NCI-H2107 treated with DMSO at 0.1 percent for 48 hours (cell line): ENCODE measurements at regions not wholly inside any gene's neighbourhood (a gene's known extent, or its start where the extent isn't known, plus 50 kb on each side); places are given as distances from the start of the nearest gene placed in this dataset.
"Not testable (repeated sequence)": the region's sequence is repeated elsewhere in the genome, so short reads cannot be mapped to it uniquely, and the experiment has no call there.

Experiments
- DNase-seq: peaks from one replicate; lab custom pipeline; 2025; ENCODE audit not compliant: unreplicated experiment; lab: John Stamatoyannopoulos, UW

DNA sequence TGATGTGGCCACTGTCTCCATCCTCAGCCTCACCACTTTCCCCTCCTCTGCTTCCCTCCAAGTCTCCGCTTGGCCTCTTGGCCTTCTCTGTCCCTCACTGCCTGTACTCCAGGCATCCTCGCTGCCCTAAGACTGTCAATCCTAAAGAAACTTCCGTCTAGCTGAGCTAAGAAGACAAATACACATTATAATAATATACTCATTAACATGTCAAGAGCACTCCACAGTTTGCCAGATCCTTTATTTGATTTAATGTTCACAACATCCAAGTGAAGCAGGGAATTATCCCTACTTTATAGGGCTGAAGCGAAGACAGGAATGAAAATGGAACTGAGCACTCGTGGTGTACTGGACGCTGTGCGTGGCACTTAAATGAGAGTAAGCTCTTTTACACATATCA is 72.4 kb upstream of the SLC22A23 start:
- no peak for DNase-seq

GRCh38 chr6:3528081-3528671 is 71.3 kb upstream of the SLC22A23 start:
- not testable (repeated sequence) for DNase-seq

DNA sequence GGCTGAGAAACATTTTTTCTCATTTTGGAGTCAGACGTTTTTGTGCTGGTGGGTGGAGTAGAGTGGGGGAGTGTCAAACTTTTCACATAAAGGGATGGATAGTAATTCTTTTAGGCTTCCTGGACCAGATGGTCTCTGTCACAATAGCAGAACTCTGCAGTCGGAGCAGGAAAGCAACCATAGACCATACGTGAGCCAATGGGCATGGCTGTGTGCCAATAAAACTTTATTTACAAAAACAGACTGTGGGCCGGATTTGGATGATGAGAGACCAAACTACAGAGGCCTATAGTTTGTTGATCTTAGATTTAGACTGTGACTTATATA is 70.8 kb upstream of the SLC22A23 start:
- no peak for DNase-seq

DNA sequence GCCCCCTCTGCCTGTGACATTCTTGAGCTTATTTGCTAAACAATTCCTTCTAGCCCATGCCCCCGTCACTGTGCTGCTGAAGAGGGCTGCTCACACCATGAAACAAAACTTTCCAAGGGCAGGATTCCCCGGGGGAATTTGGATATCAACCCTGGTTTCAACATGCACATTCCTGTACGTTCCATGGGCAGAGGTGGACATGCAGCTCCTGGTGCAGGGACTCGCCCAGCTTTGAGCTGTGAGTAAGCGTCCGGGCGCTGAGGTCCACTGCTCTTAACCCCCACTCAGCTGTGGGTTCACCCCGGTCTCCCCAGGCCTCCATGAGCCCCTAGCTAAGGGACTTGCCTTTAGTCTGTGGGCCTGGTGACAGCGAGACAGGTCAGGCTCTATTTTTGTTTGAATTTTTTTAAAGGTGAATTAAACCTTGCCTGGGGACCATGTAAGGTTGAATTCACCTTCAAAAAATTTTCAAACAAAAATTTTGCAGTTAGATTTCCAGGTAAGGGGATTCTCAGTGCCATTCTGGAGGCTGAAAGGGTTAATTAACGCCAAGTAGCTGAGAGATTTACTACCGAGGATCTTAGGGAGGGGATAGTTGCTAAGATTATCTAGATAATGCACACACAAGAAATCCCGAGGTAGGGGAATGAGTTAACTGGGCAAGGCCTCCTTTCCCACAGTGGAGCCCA is 70.3 kb upstream of the SLC22A23 start:
- no peak for DNase-seq

- DNase-seq: no peak
Observed at GRCh38 chr6:3525915-3526314, 69.1 kb upstream of the SLC22A23 start.

- no peak for DNase-seq
Observed at GRCh38 chr6:3524456-3524855, 67.6 kb upstream of the SLC22A23 start.

GRCh38 chr6:3523966-3524365 is 67.1 kb upstream of the SLC22A23 start:
- no peak for DNase-seq

DNA sequence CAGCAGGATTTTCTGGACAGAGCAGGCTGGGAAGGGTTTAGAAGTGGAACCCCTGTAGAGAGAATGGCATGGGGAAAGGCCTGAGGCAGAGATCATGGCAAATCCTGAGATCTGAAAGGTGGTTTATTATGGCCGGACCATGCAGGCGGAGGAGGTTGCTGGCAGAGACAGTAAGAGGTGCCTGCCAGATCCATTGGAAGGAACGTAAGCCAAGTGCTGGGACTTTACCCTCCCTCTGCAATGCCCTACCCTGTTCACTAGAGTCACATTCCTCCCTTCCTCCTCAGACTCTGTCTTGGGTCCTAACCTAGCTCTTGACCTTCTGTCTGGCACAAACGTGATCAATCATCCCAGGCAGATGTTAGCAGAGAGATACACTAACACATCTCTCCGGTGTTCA is 66.4 kb upstream of the SLC22A23 start:
- no peak for DNase-seq

- DNase-seq: no peak
Observed at GRCh38 chr6:3522561-3523260, 65.9 kb upstream of the SLC22A23 start.

DNA sequence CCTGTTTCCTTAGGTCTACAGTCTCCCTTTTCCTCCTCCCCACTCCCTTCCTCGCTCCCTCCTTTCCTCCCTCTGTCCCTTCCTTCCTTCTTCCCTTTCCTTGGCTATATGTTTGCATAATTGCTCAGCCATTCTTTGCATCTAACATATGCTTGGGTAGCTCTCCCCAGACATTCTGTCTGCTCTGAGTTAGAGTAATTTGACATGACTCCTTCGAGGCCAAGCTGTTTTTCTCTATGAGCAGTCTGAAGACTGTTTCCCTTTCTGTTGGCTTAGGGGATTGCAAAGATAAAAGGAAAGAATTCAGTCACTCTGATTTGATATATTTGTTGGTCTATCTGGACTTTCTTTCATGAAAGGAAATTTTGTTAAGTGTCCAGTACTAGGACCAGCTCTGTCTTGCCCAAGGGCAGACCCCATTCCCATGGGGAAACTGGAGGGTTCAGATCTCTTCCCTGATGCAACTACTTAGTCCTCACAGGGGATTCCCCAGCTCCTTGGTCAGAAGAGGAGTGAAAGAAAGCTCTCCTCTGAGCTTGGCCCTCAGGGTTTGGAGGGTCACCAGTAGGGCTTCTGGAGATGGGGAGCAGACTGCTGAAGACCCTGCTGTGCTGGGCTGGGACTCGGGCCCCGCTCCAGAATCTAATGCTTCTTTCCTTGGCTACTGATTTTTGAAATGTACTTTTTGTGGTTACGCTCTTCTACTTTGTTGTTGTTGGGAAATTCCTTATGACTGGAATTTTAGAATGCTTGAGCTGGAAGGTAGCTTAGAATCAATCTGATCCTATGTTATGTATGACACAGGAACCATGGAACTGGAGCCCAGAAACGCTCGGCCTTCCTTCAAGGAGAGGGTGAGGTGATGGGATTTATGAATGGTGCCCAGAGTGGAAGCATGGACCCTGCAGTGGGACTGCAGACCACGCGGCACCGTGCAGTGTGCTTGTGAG is 63.7 kb upstream of the SLC22A23 start:
- no peak for DNase-seq

DNA sequence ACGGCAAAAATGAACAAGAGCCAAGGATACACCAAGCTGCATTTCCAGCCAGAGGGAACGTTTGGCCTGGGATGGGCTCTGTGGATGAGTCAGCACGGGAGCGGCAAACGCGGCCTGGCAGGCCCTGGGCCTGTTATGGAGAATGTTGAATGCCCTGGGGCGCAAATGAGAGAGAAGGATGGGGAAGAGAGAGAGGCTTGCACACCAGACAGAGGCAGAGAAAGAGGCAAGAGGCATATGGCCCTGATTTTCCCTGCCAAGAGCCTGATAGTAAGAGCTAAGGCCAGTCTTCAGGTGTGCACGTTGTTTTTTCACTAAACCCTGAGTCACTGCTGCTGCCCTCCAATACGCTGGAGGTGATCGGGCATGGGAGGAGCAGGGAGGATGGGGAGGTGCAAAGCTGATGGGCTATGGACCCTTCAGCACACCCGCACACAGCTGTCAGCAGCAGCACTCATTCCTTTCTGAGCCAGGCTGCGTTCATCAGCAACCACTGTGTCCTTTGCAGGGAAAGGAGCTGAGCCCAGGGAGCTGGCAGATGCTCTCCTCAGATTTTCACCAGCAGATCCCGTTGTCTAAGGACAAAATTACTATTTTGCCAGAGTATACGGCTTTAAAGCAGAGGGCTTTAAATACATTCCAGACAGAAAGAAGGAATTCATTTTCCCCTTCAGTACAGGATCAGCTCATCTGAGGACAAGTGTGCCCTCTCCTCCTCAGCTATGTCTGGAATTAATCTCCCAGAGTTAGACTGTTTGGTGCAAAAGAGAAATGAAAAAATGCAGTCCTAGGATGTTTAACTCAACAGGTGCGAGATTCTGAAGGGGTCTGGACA is 61.7 kb upstream of the SLC22A23 start:
- no peak for DNase-seq

- DNase-seq: no peak
Observed at GRCh38 chr6:3517350-3517749, 60.5 kb upstream of the SLC22A23 start.

GRCh38 chr6:3516092-3516491 is 59.2 kb upstream of the SLC22A23 start:
- no peak for DNase-seq

GRCh38 chr6:3515669-3516068 is 58.8 kb upstream of the SLC22A23 start:
- no peak for DNase-seq

DNA sequence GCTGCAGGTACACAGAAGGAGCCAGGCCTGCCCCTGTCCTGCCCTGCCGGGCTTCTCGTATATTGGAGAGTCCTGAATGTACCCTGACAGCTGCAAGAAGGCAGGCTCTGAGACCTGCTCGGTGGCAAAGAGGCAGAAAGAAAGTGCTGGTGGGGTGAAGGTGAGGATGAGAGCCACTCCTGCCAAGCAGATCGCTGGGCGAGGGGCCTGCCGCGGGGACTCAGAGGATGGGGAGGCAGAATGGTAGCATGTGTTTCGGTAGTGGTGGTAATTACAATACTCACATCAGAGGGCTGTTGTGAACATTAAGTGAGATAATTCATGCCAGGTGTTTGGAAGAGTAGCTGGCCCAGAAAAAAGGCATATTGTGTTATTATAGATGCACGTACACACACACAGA is 56.6 kb upstream of the SLC22A23 start:
- DNase-seq: no peak

- DNase-seq: no peak
Observed at GRCh38 chr6:3512832-3513231, 56.0 kb upstream of the SLC22A23 start.

DNA sequence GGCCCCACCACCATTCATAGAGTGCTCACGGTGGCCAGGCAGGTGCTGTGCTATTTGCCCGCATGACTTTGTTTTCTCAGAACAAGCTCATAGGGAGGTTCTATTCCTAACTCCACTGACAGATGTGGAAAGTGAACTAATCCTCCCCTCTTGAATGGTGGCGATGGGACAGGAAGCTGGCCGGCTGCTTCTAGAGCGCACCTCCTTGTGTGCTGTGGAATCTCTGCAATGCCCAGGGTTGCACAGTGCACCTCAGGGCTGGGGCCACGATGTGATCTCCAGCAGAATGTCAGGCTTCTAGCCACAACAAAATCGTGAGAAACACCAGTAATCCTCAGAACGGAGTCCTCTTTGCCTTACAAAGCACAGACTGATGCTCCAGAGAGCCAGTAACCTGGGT is 53.8 kb upstream of the SLC22A23 start:
- DNase-seq: no peak

GRCh38 chr6:3510178-3510577 is 53.3 kb upstream of the SLC22A23 start:
- no peak for DNase-seq

GRCh38 chr6:3509336-3509735 is 52.5 kb upstream of the SLC22A23 start:
- DNase-seq: no peak

DNA sequence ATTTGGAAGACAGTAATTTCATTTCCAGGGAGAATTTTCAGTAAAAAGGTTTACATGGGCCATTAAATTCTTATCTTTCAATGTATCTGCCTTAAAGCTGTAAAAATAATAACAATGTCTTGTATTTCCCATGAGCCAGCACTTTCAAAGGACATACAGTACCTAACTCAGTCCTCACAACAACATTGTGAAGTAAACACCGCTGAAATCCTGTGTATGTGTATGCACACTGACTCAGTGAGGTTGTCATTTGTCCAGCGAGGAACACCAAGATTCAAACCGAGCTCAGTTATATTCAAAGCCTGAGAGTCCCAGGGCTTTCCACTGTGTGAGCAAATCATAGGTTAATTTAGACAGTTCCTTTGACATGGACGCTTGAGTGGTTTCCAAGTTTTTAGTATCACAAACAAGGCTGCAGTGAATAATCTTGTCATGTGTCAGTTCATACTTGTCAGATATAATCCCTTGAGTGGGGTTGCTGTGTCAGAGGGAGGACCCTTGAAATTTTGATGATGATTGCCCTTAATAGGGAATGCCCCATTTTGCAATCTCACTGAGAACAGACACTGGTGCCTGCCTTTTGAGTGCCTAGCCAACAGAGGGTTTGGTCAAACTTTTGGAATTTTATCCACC is 50.0 kb upstream of the SLC22A23 start:
- no peak for DNase-seq
